ENCODE measurements at regions not wholly inside any gene's neighbourhood (a gene's known extent, or its start where the extent isn't known, plus 50 kb on each side); places are given as distances from the start of the nearest gene placed in this dataset.

GRCh38 chr10:118102121-118102520 lies 55.4 kb upstream of the RAB11FIP2 start:
- TF ChIP-seq CTCF (IDR thresholded peaks at IDR 0.05) = no peak
- no peak for TF ChIP-seq POLR2A (IDR thresholded peaks at IDR 0.05)
